Epithelial cell of proximal tubule (primary cell): ENCODE measurements at regions not wholly inside any gene's neighbourhood (a gene's known extent, or its start where the extent isn't known, plus 50 kb on each side); places are given as distances from the start of the nearest gene placed in this dataset.

Source experiments
- DNase-seq: peaks from one replicate; pipeline ENCODE4 v3.0.0-alpha.2; 2011; ENCODE audit warnings: low read depth
- H3K4me3 ChIP-seq: 2 replicates; pipeline ENCODE4 v1.5.1; 2011; ENCODE audit warnings: low read depth, mild to moderate bottlenecking, low read length
- TF ChIP-seq, protein P1 (sequence below): conservative IDR thresholded peaks from 2 replicates; pipeline ENCODE4 v1.5.1; 2012; ENCODE audit warnings: low read depth, mild to moderate bottlenecking, low read length

- no peak for DNase-seq
- TF ChIP-seq, protein P1, sequence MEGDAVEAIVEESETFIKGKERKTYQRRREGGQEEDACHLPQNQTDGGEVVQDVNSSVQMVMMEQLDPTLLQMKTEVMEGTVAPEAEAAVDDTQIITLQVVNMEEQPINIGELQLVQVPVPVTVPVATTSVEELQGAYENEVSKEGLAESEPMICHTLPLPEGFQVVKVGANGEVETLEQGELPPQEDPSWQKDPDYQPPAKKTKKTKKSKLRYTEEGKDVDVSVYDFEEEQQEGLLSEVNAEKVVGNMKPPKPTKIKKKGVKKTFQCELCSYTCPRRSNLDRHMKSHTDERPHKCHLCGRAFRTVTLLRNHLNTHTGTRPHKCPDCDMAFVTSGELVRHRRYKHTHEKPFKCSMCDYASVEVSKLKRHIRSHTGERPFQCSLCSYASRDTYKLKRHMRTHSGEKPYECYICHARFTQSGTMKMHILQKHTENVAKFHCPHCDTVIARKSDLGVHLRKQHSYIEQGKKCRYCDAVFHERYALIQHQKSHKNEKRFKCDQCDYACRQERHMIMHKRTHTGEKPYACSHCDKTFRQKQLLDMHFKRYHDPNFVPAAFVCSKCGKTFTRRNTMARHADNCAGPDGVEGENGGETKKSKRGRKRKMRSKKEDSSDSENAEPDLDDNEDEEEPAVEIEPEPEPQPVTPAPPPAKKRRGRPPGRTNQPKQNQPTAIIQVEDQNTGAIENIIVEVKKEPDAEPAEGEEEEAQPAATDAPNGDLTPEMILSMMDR: no peak
- no peak overlapping the region for H3K4me3 ChIP-seq
Observed at GRCh38 chr4:79756140-79756895, 316.7 kb downstream of the ANTXR2 start.

DNA sequence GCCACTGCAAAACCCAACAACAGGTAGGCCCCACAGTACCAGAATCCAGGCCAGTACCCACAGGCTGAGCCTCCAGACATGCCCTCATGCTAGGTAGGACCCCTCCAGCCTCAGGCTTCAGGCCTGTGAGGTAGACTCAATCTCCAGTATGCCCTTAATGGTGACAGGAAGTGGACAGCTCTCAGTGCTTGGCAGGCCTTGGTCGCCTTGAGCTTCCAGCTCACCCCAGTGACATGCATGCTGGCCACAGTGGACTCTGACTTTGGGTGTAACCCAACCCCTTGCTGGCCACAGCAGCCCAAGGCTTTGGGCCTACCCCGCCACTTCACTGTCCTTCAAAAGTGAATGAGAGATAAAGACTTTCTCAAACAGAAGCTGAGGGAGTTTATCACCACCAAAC is 324.2 kb downstream of the ANTXR2 start:
- no peak overlapping the region for H3K4me3 ChIP-seq
- TF ChIP-seq, protein P1: no peak
- DNase-seq: no peak

GRCh38 chr4:79747252-79747651 is 325.8 kb downstream of the ANTXR2 start:
- TF ChIP-seq, protein P1: no peak
- no peak overlapping the region for H3K4me3 ChIP-seq
- no peak for DNase-seq

DNA sequence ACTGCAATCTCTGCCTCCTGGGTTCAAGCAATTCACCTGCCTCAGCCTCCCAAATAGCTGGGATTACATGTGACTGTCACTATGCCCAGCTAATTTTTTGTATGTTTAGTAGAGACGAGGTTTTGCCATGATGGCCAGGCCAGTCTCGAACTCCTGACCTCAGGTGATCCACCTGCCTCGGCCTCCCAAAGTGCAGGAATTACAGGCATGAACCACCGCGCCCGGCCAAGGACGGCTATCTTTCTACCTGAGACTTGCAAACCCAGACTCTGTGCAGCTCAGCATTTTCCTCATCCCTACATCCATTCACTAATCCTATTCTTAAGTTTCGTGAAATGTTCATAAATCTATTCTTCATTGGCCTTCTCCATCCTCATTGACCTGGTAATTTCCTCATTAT is 330.0 kb downstream of the ANTXR2 start:
- TF ChIP-seq, protein P1: no peak
- no peak for DNase-seq
- H3K4me3 ChIP-seq: no peak overlapping the region

DNA sequence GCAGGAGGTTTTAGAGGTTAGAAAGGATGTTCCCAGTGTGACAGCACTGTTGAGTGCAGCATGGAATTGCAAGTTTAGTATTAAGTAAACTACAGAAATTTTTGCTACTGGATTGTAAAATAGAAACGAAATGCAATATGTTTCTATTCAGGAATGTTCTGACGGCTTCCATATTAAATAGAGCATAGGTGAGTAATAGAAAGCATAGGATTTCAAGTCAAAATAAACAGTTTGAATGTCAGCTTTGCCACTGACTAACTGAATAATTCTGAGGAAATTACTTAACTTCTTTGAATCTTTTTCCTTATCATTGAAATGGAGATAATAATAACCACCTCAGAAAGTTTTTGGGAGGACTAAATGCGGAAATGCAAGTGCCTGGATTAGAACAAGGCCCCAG is 331.9 kb upstream of the GK2 start:
- H3K4me3 ChIP-seq: no peak overlapping the region
- TF ChIP-seq, protein P1: no peak
- no peak for DNase-seq

DNA sequence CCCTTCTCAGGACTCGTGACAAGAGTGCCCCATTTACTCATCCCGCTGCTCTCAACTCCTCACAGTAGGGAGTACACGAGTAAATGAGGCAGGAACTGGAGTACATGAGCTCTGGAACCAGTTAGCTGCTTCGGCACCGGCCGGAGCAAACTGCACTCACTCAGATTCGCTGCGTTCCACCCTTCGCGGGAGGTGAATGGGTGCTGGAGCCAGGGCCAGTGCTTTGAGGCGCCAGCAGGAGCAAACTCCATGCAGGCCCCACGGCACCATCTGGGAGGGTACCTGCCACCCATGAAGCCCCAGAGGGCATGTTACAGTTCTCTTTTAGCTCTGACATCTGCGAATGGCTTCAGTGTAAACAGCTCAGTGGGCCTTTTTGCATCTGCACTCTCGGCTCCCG is 315.5 kb upstream of the GK2 start:
- TF ChIP-seq, protein P1: no peak
- no peak for DNase-seq

GRCh38 chr4:79700356-79700755 is 292.3 kb upstream of the GK2 start:
- H3K4me3 ChIP-seq: no peak overlapping the region
- DNase-seq: no peak
- TF ChIP-seq, protein P1: no peak

More for the DNA sequence above, 315.5 kb upstream of the GK2 start:
- H3K4me3 ChIP-seq: no peak overlapping the region
